ENCODE measurements at regions not wholly inside any gene's neighbourhood (a gene's known extent, or its start where the extent isn't known, plus 50 kb on each side); places are given as distances from the start of the nearest gene placed in this dataset.

DNA sequence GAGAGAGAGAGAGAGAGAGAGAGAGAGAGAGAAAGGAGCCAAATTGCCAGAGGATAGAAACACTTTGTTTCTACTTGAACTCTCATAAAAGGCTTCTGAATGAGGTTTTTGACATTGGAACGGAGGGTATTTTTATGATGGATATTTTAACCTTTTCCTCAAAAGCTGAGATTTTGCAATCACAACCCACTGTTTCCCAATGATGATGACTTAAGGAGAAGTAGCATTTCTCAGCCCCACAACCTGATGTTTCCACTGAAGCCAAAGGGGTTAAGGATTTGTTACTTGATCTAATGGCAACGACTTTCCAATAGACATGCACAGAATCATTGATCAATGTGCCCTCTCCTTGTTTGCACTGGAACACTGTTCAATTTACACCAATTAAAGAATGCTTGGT lies 67.1 kb upstream of the POU3F3 start:
- no peak for DNase-seq

DNA sequence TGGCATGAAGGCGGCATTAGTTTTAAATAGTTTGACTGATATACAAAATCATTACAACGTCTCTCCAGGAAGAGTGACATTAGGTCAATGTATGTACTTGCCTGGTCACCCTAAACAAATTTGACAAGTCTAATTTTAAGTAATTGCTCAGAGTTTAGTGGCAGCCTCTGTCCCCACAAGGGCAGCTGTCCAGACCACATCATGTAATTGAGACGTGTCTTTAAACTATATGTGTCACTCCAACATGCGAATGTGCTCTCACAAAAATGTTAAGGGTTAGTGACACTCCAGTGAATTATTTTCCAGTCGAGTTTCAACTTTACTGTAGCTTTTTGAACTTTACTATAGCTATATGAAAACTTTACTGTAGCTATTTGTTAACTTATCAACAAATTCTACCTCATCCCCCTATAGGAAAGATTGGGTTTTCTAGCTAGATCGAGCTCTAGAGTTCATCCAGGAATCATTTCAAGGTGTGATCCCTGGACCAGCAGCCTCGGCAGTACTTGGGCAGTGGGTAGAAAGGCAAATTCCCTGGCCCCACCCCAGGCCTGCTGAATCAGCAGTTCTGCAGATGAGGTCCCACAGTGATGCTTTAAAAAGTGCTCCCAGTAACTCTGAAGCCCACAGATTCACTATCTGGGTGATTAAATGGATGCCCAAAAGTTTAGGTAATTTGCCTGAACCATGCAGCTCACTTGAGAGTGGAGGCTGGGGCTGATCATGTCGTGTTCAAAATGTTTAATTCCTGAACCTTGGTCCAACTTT lies 66.4 kb upstream of the POU3F3 start:
- intact Hi-C loops (cut with micrococcal nuclease) = no loop called here
- ChIA-PET POLR2A (no interaction called here), CTCF (no interaction called here)
- Mint-ChIP-seq H3K4me1 (no peaks in the 10 kb centered on the region), H3K9me3 (no peaks in the 10 kb centered on the region), H3K27ac (no peak overlapping the region), H3K36me3 (ENCODE audit: low read depth) (no peaks in the 10 kb centered on the region), H3K4me3 (no peak overlapping the region), H3K27me3 (peaks cover 5% of the 10 kb centered on the region)
- no peak for ATAC-seq (ENCODE audit: low read depth)
- DNase-seq = no peak
- TF ChIP-seq CTCF (IDR thresholded peaks at IDR 0.05) = no peak

More for the DNA sequence above, 67.1 kb upstream of the POU3F3 start:
- ATAC-seq (ENCODE audit: low read depth) = no peak
- POLR2A ChIA-PET = no interaction called here
- Mint-ChIP-seq H3K4me3 (no peak overlapping the region), H3K9me3 (no peaks in the 10 kb centered on the region), H3K36me3 (ENCODE audit: low read depth) (no peaks in the 10 kb centered on the region), H3K27me3 (peaks cover 3% of the 10 kb centered on the region), H3K4me1 (no peaks in the 10 kb centered on the region), H3K27ac (no peak overlapping the region)
- intact Hi-C loops (cut with micrococcal nuclease) = no loop called here
- CTCF ChIA-PET = no interaction called here
- TF ChIP-seq CTCF (IDR thresholded peaks at IDR 0.05) = no peak

- no peaks in the 10 kb centered on the region for H3K36me3 Mint-ChIP-seq (ENCODE audit: low read depth)
- no peak overlapping the region for H3K4me3 Mint-ChIP-seq
- no peak overlapping the region for H3K27ac Mint-ChIP-seq
- POLR2A ChIA-PET = no interaction called here
- CTCF ChIA-PET = no interaction called here
- H3K4me1 Mint-ChIP-seq = no peaks in the 10 kb centered on the region
- intact Hi-C loops (cut with micrococcal nuclease) = no loop called here
- TF ChIP-seq CTCF (IDR thresholded peaks at IDR 0.05) = no peak
- ATAC-seq (ENCODE audit: low read depth) (no peak), DNase-seq (no peak)
- peaks cover 5% of the 10 kb centered on the region for H3K27me3 Mint-ChIP-seq
- H3K9me3 Mint-ChIP-seq = no peaks in the 10 kb centered on the region
Observed at GRCh38 chr2:104788742-104789455, 65.0 kb upstream of the POU3F3 start.

DNA sequence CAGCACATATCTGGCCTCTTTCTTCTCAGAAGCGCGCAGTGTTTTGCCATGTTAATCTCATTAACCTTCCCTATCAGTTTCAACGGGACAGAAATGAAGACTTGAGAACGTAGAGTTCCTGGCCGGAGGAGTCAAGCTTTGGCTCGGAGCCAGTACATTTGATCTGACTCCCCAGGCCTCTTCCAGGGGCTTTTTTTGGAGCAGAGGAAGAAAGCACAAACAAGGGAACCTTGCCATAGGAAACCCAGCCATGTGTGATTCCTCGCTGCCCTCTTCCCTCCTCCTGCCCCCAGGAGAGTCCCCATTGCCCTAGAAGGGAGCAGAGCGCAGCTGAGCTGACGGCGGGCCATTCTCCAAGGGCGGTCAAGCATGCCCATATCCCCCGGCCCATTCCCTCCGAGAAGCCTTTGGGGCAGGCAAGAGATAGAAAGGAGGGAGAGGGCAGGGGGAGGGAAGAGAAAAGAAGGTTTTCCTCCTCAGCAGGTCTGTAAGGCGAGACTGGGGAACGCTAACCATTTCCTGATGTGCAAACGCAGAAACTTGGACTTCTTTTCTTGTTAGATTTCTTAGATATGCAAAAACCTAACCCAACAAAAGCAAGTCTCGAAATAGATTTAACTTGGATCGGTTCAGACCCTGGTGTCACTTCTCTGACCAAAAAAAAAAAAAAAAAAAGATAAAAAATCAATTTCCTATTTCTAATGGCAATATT lies 63.7 kb upstream of the POU3F3 start:
- ATAC-seq (ENCODE audit: low read depth) (no peak), DNase-seq (no peak)
- H3K36me3 Mint-ChIP-seq (ENCODE audit: low read depth) = no peaks in the 10 kb centered on the region
- CTCF ChIA-PET = no interaction called here
- no peak overlapping the region for H3K4me3 Mint-ChIP-seq
- no peak for TF ChIP-seq CTCF (IDR thresholded peaks at IDR 0.05)
- H3K4me1 Mint-ChIP-seq = no peaks in the 10 kb centered on the region
- intact Hi-C loops (cut with micrococcal nuclease) = no loop called here
- H3K27me3 Mint-ChIP-seq = peaks cover 5% of the 10 kb centered on the region
- H3K27ac Mint-ChIP-seq = no peak overlapping the region
- H3K9me3 Mint-ChIP-seq = no peaks in the 10 kb centered on the region
- POLR2A ChIA-PET = no interaction called here

DNA sequence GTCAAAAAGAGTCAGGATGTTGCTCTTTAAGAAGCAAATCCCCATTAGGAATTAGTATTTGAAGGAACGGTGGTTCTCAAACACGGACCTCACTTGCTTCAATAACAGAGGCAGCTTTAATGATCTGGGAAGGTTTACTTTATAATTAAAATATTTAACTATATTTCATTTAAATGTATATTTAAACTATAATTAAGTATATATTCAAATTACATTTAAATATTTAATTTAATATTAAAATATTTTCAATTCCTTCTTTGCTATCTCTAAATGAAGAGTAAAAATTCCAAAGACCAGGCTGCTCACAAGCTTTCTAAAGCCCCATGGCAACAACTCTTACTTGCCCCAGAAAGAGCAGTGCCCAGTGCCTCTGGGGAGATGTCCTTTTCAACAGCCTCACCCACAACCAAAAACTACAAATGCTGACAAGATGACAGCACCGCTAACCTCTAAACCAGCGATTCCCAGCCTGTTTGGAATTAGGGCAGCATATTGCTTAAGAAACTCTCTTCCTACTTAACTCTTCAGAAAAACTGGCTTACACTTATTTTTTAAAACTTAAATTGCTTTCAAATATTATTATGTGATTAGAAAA lies 62.9 kb upstream of the POU3F3 start:
- no peaks in the 10 kb centered on the region for H3K4me1 Mint-ChIP-seq
- H3K27ac Mint-ChIP-seq = no peak overlapping the region
- ChIA-PET POLR2A (no interaction called here), CTCF (no interaction called here)
- H3K36me3 Mint-ChIP-seq (ENCODE audit: low read depth) = no peaks in the 10 kb centered on the region
- no peak for ATAC-seq (ENCODE audit: low read depth)
- H3K4me3 Mint-ChIP-seq = no peak overlapping the region
- no peak for TF ChIP-seq CTCF (IDR thresholded peaks at IDR 0.05)
- DNase-seq = no peak
- no peaks in the 10 kb centered on the region for H3K9me3 Mint-ChIP-seq
- H3K27me3 Mint-ChIP-seq = peaks cover 5% of the 10 kb centered on the region
- intact Hi-C loops (cut with micrococcal nuclease) = no loop called here
